Breast epithelium (tissue), 4 donors: ENCODE measurements at regions not wholly inside any gene's neighbourhood (a gene's known extent, or its start where the extent isn't known, plus 50 kb on each side); places are given as distances from the start of the nearest gene placed in this dataset.

Experiments used
- DNase-seq, 2 donors: peaks; one replicate each; pipeline ENCODE4 v3.0.0-alpha.2; 2019; ENCODE audit warnings: low spot score in 2 of 2
- H3K27ac ChIP-seq, 2 donors: fragments of 200-600 bp; sonication (generic) in 1 of 2; one replicate each; pipeline ENCODE4 v1.5.1; 2016 to 2019; ENCODE audit warnings: mild to moderate bottlenecking in 1 of 2
- H3K27me3 ChIP-seq, 2 donors: fragments of 200-600 bp; sonication (generic) in 1 of 2; one replicate each; pipeline versions ENCODE4 v1.5.1 to v1.6.0; 2017 to 2019; ENCODE audit warnings: control low read depth in 1 of 2, mild to moderate bottlenecking in 1 of 2
- H3K36me3 ChIP-seq: fragments of 200-600 bp; one replicate; pipeline ENCODE4 v1.5.1; 2019
- H3K4me1 ChIP-seq, 2 donors: fragments of 200-600 bp; sonication (generic); one replicate each; pipeline ENCODE4 v1.5.1; 2016 to 2019; ENCODE audit warnings: control low read depth in 1 of 2
- H3K4me3 ChIP-seq, 3 donors: fragments of 200-600 bp; sonication (generic); 1 replicate in 2 of 3; 2 replicates in 1 of 3; pipeline ENCODE4 v1.5.1; 2016 to 2019; ENCODE audit warnings: mild to moderate bottlenecking in 3 of 3, moderate library complexity in 2 of 3
- H3K9me3 ChIP-seq, 2 donors: fragments of 200-600 bp; sonication (generic) in 1 of 2; one replicate each; pipeline ENCODE4 v1.5.1; 2016 to 2019; ENCODE audit warnings: control low read depth in 1 of 2
- CTCF ChIP-seq, 3 donors: fragments of 450-650 bp; IDR thresholded peaks; one replicate each; pipeline ENCODE4 v1.5.1; 2016 to 2017; ENCODE audit warnings: antibody characterized with exemption in 3 of 3, mild to moderate bottlenecking in 3 of 3, moderate library complexity in 3 of 3
- POLR2A ChIP-seq: fragments of 450-650 bp; IDR thresholded peaks from one replicate; pipeline ENCODE4 v1.6.1; 2016; ENCODE audit warnings: antibody characterized with exemption, mild to moderate bottlenecking, moderate library complexity
- POLR2AphosphoS5 ChIP-seq, 3 donors: sonication (generic); formaldehyde crosslinking; IDR thresholded peaks; one replicate each; pipeline ENCODE4 v1.6.1; 2017; ENCODE audit warnings: antibody characterized with exemption in 3 of 3
- intact Hi-C: fragments of 100-400 bp; cut with DNase I; formaldehyde crosslinking; loops from one replicate; pipeline ENCODE4 v1.15.1; 2023; ENCODE audit warnings: low total_unique reads

GRCh38 chr4:14925471-14925870, 76.8 kb upstream of the CPEB2 start:
- Histone ChIP-seq H3K4me3 (no peak overlapping the region), H3K9me3 (no peaks in the 10 kb centered on the region), H3K27ac (no peak overlapping the region), H3K36me3 (no peaks in the 10 kb centered on the region), H3K27me3 (no peaks in the 10 kb centered on the region), H3K4me1 (no peaks in the 10 kb centered on the region)
- no peak for DNase-seq
- TF ChIP-seq POLR2AphosphoS5 (IDR thresholded peaks at IDR 0.05) (no peak), CTCF (IDR thresholded peaks at IDR 0.05) (no peak)
- intact Hi-C loops, result no loop called here

GRCh38 chr4:14926368-14926767, 75.9 kb upstream of the CPEB2 start:
- TF ChIP-seq POLR2A, result no peak
- no peak for TF ChIP-seq CTCF (IDR thresholded peaks at IDR 0.05)
- Histone ChIP-seq H3K4me1 (no peaks in the 10 kb centered on the region), H3K4me3 (no peak overlapping the region), H3K36me3 (no peaks in the 10 kb centered on the region), H3K27ac (no peak overlapping the region), H3K9me3 (no peaks in the 10 kb centered on the region), H3K27me3 (no peaks in the 10 kb centered on the region)
- intact Hi-C loops, result no loop called here
- DNase-seq, result no peak

- Histone ChIP-seq H3K4me1 (no peaks in the 10 kb centered on the region), H3K27ac (no peak overlapping the region), H3K36me3 (no peaks in the 10 kb centered on the region), H3K4me3 (no peak overlapping the region), H3K9me3 (no peaks in the 10 kb centered on the region), H3K27me3 (no peaks in the 10 kb centered on the region)
- intact Hi-C loops, result no loop called here
- TF ChIP-seq POLR2AphosphoS5 (IDR thresholded peaks at IDR 0.05), result no peak
- TF ChIP-seq CTCF (IDR thresholded peaks at IDR 0.05), result no peak
- no peak for TF ChIP-seq POLR2A
- DNase-seq, result no peak
Measured at GRCh38 chr4:14928035-14928434, 74.2 kb upstream of the CPEB2 start.

GRCh38 chr4:14929669-14930068, 72.6 kb upstream of the CPEB2 start:
- intact Hi-C loops, result no loop called here
- H3K27ac ChIP-seq, result no peak overlapping the region
- no peaks in the 10 kb centered on the region for H3K36me3 ChIP-seq
- no peak overlapping the region for H3K4me3 ChIP-seq
- no peaks in the 10 kb centered on the region for H3K27me3 ChIP-seq
- no peaks in the 10 kb centered on the region for H3K4me1 ChIP-seq
- TF ChIP-seq POLR2A (no peak), POLR2AphosphoS5 (IDR thresholded peaks at IDR 0.05) (no peak), CTCF (IDR thresholded peaks at IDR 0.05) (no peak)
- DNase-seq, result no peak
- H3K9me3 ChIP-seq, result no peaks in the 10 kb centered on the region

GRCh38 chr4:14934704-14935390, 67.4 kb upstream of the CPEB2 start:
- no peak for DNase-seq
- H3K4me1 ChIP-seq, result no peaks in the 10 kb centered on the region
- H3K36me3 ChIP-seq, result no peaks in the 10 kb centered on the region
- H3K27me3 ChIP-seq, result no peaks in the 10 kb centered on the region
- TF ChIP-seq POLR2AphosphoS5 (IDR thresholded peaks at IDR 0.05) (no peak), CTCF (IDR thresholded peaks at IDR 0.05) (no peak), POLR2A (no peak)
- intact Hi-C loops, result no loop called here
- no peak overlapping the region for H3K4me3 ChIP-seq
- no peaks in the 10 kb centered on the region for H3K9me3 ChIP-seq
- H3K27ac ChIP-seq, result no peak overlapping the region
